G401 (cell line): ENCODE measurements at regions not wholly inside any gene's neighbourhood (a gene's known extent, or its start where the extent isn't known, plus 50 kb on each side); places are given as distances from the start of the nearest gene placed in this dataset.

Source experiments
- DNase-seq: peaks from one replicate; pipeline ENCODE4 v3.0.0-alpha.2; 2015; ENCODE audit warnings: low spot score
- in situ Hi-C: cut with HindIII; loops from 2 replicates; pipeline ENCODE4 v1.10.0; 2016; ENCODE audit warnings: low sequenced_read_pairs, mixed read lengths

DNA sequence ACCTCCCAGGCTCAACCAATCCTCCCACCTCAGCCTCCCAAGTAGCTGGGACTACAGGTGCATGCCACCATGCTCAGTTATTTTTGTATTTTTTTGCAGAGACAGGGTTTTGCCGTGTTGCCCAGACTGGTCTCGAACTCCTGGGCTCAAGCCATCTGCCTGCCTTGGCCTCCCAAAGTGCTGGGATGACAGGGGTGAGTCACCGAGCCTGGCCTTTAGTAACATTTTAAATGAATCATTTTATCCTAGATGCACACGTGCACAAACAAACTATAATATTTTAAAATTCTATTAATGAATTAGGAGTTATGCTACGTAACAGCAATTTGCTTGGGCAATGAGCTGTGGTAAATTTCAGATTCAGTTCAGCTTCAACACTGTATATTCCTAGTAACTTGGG is 862.5 kb upstream of the ID2 start:
- no peak for DNase-seq
- in situ Hi-C loops, result no loop called here

DNA sequence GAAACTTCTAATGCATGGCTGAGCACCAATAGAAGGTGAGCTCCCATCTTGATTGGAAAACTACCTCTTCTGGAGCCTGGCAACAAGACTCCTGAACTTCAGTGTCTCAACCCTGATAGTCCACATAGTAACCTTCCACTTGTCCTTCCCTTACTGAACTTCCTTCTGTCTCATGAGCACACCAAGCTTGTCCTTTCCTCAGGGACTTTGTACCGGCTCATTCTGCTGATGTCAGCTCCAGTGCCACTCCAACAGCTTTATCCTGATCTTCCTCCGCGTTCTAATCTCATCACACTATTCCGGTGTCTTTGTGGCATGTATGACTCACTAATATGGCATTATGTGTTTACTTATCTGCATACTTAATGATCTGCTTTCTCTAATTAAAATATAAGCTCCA is 862.0 kb upstream of the ID2 start:
- no peak for DNase-seq
- in situ Hi-C loops, result no loop called here

DNA sequence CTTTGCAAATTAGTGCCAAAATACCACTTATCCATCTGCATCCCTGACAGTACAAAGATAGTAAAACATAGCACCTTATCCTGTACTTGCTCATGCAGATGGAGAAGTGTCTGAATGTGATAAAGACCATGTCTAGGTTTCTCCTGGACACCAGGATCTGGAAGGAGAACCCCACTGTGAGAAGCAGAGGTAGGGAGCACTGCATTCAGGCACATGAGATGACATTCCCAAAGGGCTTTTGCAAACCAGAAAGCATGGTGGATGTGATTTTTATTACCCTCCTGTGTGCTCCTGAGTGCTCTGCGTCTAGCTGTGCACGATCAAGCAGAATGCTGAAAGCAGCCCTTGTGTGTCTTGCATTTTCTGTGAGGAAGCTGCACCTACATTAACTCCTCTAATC is 857.6 kb upstream of the ID2 start:
- in situ Hi-C loops, result no loop called here
- no peak for DNase-seq

DNA sequence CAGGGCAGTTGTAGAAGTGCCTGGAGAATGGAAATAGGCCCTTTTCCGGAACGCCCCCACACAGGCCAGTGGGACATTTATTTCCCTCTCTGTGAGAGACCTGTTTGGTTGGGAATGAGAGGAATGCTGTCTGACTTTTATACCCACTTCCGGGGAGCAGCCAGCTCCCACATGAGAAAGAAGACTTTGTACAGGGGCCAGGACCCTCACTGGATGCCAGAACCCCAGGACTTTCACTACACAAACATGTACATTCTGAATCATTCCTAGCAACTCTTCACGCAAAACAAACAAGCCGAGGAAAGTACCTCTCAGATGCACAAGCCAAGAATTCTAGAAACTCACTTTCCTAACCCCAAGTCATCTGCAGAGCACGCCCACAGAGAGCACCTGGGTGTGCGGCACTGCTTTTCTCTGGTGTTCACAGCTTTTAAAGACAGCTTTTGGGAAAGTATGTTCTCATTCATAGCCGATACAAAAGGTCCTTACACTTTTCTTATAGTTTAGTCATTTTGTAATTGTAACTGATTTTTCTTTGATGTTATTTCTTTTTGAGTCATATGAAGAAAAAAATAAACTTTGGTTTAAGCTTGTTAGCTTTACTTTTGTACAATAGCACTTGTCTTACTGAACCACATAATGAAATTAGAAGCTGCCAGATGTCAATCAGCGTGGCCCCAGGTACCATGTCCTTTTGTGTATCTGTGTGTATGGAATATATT is 856.1 kb upstream of the ID2 start:
- in situ Hi-C loops, result no loop called here
- DNase-seq, result no peak

DNA sequence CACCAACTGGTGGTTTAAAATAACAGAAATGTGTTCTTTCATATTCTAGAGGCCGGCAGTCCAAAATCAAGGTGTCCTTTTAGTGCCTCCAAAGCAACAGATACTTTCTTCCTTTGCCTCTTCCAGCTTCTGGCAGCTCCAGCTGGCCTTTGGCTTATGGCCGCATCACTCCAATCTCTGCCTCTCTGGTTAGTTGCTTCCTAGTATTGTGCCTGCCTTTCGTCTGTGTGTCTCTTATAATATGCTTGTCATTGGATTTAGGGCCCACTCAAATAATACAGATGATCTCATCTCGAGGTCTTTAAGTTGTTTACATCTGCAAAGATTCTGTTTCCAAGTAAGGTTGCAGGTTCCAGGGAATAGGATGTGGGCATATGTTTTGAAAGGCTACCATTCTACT is 855.2 kb upstream of the ID2 start:
- in situ Hi-C loops, result no loop called here
- no peak for DNase-seq

DNA sequence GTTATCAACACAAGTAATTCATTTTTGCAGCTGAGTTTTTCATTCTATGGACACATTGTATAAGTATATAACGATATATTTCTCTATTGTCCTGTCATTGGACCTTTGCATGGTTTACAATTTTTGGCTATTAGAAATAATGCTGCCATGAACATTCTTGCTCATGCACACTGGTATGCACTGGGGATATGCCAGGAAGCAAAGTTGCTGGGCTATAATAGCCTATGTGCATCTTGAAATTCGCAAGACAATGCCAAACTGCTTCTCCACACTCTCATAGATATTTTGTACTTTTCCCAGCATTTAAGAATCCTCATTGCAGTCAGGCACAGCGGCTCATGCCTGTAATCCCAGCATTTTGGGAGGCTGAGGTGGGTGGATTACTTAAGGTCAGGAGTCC is 852.6 kb upstream of the ID2 start:
- DNase-seq, result no peak

DNA sequence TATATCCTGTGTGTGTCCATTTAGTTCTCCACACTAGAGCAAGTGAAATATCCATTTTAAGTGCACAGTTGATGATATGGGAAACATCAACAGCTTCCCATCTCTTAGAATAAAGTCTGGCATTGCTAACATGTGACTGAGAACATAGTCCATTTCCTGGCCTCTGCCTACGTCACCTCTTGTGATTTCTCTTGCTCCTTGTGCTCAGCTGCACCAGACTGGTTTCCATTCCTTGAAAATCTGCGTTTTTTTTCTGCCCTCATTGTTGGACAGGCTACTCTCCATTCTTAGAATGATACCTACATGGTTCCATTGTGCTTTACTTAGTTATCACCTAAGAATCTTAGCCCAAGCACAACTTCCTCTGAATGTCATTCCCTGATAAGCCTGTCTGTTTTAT is 851.2 kb upstream of the ID2 start:
- in situ Hi-C loops, result no loop called here
- DNase-seq, result no peak

More for the DNA sequence above, 852.6 kb upstream of the ID2 start:
- in situ Hi-C loops, result no loop called here

DNA sequence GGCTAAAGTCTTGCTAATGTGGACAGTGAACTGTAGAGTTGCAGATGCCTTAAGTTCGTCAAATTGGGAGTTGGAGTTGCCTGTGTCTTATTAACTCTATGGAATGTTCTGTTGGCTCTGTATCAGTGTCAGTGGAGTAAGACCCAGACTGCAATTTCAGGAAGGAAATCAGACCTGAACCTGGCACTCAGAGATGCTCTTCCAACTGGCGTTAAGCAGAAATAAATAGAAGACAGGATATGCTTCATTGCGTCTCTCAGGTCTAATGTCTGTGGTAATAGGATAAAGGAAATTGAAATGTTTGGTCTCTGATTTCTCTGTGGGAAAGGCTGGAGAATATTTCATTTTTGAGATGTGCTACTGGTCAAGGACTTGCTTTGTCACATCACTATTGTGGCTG is 846.7 kb upstream of the ID2 start:
- no peak for DNase-seq
- in situ Hi-C loops, result no loop called here

DNA sequence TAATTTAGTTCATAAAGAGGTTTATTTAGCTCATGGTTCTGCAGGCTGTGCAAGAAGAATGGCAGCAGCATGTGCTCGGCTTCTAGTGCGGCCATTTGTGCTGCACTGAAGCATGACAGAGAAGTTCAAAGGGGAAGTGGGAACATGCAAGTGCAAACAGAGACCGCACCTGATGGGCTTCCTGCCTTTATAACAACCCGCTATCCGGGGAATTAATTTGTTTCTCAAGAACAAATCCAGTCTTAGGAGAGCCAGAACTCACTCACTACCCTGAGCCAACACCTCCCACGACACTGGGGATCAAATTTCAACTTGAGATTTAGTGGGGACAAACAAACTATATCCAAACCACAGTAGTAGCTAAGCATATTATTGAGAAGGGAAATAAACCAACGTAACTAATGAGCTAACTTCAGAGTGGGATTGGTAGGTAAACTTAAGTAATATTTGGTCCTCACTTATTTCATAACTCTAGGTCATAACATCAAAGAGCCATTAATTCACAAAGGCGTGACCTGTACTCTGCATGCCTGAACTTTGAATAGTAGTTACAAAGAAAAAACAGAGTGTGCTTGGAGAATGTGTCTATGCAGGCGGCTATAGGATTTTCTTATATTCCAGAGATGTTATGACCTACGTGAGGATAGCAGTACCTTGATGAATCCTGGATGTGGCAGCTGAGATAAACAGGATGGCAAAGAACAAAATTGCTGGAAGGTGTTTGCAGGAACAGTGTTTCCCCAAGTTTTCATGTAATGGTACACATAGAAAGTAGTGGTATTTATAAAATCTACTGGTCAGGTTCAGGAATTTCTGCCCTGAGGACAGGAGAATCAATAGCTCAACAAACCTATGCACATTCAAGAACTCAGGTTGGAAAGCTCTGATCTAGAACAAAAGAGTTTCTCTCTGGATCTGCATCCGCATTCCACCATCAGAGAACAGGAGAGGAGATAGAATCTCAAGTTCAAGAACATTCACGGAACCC is 845.9 kb upstream of the ID2 start:
- DNase-seq, result no peak
- in situ Hi-C loops, result no loop called here

DNA sequence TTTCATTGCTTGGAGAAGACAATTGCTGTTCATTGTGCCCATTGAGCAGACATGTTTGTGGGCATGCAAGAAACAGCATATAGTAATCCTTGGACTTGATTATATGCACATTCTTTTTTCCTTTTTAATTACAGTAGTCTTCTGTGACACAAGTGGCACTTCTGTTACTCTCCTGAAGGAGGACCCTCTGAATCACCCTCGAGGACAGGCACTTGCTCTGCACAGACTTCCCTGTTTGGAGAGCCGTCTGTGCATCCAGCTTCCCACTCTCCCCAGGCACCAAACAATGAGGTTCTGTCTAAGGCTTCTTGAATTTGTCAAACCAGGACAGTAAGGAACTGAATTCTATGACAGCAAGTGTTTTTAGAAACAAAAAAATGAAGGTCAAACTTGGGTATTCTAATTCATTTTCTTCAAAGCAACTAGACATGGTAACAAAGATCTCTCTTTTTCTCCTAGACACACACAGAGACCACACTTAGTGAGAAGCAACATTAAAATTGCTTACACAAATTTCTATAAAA is 844.6 kb upstream of the ID2 start:
- no peak for DNase-seq
- in situ Hi-C loops, result no loop called here

DNA sequence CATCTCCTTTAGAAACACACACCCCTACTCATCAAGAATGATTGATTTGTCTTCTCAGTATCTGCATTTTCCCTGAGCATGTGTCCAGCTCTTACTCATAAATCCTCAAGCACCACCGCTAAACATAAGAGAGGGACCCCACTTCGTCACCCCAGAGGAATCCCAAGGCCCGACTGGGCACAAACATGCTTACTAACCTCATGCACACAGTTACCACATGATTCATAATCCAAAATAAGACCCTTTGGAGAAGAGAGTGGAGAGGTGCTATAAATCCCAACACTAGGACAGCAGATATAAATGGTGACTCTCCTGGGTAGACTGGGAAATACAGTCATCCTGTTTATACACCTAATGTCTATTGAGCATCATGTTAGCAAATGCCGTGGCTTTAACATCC is 843.2 kb upstream of the ID2 start:
- in situ Hi-C loops, result no loop called here
- DNase-seq, result no peak

DNA sequence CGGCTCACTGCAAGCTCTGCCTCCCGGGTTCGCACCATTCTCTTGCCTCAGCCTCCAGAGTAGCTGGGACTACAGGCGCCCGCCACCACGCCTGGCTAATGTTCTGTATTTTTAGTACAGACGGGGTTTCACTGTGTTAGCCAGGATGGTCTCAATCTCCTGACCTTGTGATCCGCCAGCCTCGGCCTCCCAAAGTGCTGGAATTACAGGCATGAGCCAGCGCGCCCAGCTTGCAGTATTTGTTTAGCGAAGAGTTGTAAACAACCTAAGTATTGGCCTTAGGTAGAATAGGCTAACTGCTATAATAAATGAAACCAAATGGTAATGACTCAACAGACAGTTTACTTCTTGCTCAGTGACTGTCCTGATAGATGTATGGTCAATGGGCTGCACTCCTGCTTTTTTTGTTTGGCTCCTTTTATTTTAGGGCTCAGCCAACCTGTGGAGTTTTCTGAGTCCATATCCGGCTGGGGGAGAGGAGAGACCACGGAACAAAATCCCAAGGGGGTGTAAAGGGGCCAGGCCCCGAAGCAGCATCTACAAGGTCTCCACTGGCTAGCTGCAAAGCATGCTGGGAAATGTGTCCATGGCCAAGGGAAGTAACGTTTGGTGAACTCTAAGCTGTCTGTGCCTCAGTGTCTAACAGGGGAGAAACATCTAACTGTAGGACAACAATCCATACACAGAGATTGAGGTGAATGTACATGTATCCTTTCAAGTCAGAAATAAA is 841.0 kb upstream of the ID2 start:
- no peak for DNase-seq
- in situ Hi-C loops, result no loop called here

DNA sequence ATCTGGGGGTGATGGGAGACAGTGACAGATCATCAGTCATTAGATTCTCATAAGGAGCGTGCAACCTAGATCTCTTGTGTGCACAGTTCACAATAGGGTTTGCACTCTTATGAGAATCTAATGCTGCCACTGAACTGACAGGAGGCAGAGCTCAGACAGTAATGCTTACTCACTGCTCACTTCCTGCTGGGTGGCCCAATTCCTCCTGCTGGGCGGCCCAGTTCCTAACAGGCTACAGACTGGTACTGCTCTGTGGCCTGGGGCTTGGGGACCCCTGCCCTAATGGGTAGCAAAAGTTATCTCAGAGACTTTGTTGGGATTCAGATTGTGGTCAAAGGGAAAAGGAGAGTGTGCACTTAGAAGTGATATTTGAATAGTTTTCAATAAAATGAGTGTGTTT is 840.1 kb upstream of the ID2 start:
- DNase-seq, result no peak
- in situ Hi-C loops, result no loop called here

DNA sequence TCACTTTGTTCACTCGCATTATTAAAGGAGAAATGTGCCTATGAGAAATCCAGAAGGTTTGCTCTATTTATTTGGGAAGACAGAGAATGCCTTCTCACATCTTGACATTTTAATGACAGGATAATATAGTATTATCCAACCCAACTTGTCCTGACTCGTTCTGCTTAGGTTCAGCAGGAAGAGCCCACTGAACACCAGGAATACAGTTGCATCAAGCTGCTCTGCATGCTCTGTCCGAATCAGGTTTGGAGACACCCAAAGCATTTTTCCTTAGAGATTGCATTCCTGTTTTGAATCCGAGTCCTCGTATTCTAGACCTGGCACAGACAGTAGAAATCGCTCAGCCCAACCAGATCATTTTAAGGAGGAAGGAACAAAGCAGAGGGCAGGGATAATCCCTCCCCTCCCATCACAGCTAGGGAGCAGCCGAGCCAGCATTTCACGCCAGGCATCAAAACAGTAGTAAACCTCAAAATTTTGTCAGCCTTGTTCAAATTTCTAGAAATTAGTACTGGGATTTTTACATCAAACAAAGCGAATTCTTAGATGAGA is 837.4 kb upstream of the ID2 start:
- peak; percentile 9 for DNase-seq
- in situ Hi-C loops, result no loop called here

DNA sequence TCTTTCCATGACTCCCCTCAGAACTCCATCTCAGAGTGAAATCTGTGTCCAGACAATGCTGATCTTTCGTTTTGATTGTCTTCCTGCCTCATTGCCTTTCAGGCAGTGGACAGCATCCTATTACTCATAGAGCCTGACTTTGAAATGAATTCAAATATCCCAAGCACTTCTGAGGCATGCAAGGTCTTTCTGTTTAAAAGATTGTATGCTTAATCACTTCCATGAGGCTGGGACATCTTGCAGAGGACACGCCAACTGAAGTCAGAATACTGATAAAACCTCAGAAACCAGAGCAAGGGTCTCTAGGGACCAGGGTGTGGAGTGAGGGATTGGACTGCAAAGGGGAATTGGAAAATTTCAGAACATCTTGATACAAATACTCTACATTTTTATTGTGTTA is 836.5 kb upstream of the ID2 start:
- DNase-seq, result no peak
- in situ Hi-C loops, result no loop called here

DNA sequence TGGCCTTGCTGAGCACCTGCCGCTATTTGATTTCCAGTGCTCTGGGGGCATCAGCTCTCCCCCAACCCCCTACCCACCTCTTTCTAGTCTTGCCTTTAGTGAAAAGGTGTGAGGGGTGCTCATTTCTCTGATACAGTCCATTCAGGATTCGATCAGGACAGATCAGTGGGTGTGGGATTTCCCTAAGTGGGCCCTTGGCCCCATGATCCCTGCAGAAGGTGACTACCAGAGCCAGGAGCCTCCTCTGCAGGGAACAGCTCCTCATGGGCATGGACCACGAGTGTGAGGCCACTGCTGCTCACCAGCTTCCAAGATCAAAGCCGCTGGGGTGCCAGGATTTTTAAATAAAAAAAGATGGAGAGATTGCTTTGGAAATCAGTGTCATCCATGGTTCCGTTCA is 835.2 kb upstream of the ID2 start:
- in situ Hi-C loops, result no loop called here
- no peak for DNase-seq

DNA sequence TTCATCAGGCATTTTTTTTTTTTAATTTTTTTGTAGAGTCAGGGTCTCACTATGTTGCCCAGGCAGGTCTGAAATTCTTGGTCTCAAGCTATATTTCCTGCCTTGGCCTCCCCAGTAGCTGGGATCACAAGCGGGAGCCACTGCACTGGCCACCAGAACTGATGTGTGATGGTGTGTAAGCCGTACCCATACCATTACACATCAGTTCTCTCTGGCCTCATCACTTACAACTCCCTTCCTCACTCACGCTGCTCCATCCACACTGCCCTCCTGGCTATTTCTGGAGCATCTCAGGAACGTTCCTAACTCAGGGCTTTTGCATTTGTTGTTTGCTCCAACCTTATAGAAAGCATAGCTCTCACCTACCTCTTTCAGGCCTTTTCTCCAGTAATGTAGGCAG is 834.5 kb upstream of the ID2 start:
- no peak for DNase-seq
- in situ Hi-C loops, result no loop called here

DNA sequence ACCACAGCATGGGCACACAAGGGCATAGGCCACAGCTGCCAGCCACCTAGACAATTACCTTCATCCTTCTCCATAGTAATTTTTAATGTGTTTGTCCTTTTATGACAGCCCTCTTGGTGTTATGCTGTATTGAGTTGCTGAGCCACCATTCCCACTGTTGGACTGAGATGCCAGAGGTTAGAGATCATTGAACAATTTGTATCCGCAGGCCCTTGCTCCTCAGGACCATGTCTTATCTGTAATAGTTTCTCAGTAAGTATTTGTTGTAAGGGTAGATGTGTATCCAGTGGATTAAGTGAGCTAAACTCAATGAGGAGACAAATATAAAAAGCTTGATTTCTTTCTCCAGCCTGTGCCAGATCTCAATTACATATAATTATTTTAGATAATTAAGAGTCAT is 832.8 kb upstream of the ID2 start:
- no peak for DNase-seq
- in situ Hi-C loops, result no loop called here

DNA sequence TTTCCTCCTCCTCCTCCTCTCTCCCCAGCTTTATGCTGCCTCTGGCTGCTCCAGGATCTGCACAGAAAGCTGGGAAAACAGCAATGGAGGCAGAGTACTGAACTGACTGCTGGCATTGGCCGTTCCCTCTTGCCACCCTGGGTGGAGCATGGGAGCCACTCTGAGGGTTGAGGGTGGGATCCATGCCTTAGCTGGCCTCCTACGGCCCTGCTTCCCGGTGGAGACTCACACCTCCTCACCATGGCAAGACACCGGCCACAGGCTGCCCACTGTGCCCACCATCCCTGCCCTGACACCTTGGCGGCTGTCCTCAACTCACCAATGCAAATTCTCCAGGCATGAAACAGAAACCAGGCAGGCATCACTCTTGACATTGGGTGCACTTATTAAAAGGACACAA is 832.3 kb upstream of the ID2 start:
- DNase-seq, result no peak
- in situ Hi-C loops, result no loop called here

DNA sequence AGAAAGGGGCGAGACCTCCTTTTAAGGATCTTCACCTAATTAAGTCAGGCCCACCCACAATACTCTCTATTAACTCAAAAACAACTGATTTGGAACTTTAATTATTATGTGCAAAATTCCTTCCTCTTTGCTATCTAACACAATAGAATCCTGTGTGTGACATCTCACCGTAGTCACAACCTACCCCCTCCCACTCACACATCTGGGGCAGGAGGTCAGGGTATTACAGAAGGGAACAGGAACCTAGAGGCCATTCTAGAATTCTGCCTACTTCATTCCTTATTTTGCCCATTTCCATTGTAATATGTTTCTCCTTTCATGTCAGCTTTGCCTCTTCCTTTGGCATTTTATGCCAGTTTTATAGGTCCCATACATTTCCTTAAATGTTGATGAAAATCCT is 829.3 kb upstream of the ID2 start:
- no peak for DNase-seq
- in situ Hi-C loops, result no loop called here
